GM21528 (cell line): ENCODE measurements at regions not wholly inside any gene's neighbourhood (a gene's known extent, or its start where the extent isn't known, plus 50 kb on each side); places are given as distances from the start of the nearest gene placed in this dataset.

Source experiments
- ATAC-seq: cut with Tn5 transposase; IDR thresholded peaks from one replicate; pipeline ENCODE4 v1.9.1; 2021; ENCODE audit warnings: mild to moderate bottlenecking, moderate library complexity; ENCODE audit not compliant: unreplicated experiment, low FRiP score

DNA sequence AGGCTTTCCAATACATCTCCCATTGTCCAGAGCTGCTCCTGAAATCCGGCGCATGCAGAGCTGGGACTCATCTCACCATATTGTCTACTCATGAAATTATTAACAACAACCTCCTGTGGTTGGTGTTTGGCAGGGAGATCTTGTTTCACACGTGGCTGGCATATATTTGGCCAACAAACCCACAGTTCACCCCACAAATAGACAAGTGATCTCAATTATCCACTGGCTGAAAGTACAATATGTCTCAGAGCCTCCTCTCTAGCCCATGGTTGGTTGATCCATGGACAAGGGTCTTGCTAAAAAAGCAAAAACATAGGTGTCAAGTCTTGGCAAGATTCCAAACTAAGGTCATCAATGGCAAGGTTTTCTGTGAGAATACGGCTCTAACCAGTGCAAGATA, 386.9 kb downstream of the ETS1 start:
- no peak for ATAC-seq

DNA sequence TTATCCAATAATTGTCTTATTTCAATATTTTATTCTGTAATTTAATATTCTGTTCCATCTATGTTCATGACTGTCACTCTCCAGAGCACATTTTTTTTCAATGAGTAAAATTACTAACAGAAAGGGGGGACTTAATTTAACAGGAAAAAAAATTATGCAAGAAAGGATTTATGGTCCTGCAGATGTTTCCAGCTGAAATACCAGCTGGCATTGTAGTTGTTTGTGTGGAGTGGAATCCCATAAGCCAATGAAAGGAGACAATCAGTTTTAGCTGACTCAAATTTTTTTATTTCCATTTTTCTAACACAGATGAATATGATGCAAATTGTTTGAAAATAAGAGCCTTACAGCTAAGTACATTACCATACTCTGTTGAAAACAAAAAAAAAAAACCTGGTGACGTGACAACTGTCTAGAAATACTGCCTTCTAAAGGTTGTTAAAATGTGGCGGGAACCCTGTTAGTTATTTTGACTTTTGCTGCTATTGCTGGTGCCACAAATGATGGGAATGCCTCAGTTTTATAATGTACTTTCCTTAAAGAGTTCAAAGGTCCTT, 389.1 kb downstream of the ETS1 start:
- no peak for ATAC-seq

GRCh38 chr11:128196235-128196634, 391.1 kb downstream of the ETS1 start:
- no peak for ATAC-seq

- ATAC-seq, result no peak
Measured at GRCh38 chr11:128195756-128196155, 391.6 kb downstream of the ETS1 start.

DNA sequence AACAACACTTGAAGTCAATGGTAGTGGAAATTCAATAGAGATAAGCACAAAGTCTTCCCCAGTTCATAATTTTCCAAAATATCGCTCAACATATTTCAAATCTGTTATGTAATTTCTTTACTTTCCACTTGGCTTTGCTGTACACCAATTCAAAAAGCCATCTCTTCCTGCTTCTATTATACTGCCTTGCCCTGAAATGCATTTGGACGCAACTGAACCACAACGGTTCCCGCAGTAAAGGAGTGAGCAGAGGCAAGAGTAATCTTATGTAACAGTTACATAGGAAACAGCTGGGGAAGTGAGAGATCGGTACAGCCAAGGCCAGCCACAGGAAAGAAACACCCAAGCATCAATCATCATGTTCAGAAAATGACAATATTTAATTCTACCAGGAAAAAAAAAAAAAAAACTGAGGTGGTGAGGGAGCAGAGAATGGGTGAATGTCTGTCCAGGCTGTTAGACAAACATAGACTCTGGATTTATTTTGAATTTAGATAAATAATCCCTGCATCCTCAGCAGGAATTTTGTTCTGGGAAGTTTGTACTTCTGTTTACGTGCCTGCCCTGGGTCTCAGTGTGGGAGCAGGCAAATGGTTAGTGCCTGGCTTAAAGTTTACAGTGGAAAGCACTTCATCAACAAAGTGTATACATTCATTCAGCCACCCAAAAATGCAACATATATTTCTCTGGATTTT, 392.2 kb downstream of the ETS1 start:
- ATAC-seq, result no peak

DNA sequence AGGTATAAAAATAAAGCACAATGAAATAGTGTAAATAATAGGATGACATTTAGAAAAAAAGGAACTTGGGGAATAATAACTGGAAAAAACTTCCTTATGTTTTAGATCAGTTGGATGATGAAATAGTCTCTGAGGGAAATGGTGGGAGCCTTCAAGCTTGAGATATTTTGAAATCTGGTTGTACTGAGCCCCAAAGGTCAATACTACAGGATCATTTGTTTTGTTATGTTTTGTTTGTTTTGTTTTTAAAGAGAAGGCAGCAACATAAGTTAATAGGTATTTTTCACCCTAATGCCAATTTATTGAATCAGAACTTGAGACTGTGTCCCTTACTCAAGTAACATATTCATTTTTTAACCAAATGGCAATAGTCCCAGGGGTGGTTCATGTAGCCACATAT, 393.1 kb downstream of the ETS1 start:
- ATAC-seq, result no peak

GRCh38 chr11:128193615-128194014, 393.7 kb downstream of the ETS1 start:
- ATAC-seq, result no peak

GRCh38 chr11:128190312-128190711, 397.0 kb downstream of the ETS1 start:
- no peak for ATAC-seq

GRCh38 chr11:128189823-128190222, 397.5 kb downstream of the ETS1 start:
- no peak for ATAC-seq

GRCh38 chr11:128188346-128189004, 398.9 kb downstream of the ETS1 start:
- no peak for ATAC-seq

GRCh38 chr11:128187835-128188234, 399.5 kb downstream of the ETS1 start:
- ATAC-seq, result no peak

DNA sequence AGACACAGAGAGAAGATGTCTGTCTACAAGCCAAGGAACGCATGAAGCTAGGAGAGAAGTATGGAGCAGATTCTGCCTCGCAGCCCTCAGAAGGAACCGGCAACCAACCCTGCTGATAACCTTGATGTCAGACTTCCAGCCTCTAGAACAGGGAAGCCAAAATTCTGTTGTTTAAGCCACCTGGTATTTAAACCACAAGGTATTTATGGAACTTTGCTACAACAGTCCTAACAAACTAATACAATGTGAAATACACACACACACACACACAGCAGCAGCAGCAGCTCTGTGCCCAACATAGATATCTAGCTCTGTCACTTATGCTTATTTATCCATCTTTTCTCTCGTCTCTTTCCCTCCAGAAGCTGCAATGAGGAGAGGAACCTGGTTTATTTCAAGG, 400.0 kb downstream of the ETS1 start:
- no peak for ATAC-seq

- no peak for ATAC-seq
Measured at GRCh38 chr11:128184981-128185380, 402.4 kb downstream of the ETS1 start.

DNA sequence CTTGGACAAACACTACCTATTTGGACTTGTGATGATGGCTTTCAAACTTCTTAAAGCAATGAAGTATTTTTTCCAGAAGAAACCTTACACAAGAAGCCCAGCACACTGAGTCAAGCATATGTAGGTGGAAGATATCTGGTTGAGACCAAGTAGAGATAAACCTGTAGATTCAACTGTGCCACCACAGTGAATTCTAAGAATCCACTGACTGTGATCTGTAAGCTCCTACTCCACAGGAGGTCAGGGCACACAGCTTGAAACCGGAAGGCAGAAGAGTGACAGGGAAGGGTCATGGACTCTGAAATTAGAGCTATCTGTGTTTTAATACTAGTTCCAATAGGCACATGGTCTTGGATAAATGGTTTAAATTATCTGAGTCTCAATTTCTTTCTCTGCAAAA, 404.5 kb downstream of the ETS1 start:
- ATAC-seq, result no peak

DNA sequence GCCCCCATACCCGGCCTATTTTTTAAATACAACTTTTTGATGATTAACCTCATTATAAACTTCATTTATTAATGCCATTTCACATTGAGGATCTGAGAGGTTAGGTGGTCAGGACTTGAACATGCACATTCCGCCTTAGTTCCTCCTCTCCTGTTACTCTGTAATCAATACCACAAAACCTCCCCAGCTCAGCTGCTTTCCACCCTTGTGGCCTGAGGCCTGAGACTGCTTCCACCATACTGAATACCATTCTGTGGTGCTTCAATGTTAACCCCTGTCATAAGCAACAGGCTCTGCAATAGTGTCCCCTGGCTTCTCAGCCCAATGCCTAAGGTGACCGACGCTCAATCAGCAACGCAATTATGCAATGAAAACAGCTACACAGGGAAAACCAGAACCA, 405.4 kb downstream of the ETS1 start:
- no peak for ATAC-seq

DNA sequence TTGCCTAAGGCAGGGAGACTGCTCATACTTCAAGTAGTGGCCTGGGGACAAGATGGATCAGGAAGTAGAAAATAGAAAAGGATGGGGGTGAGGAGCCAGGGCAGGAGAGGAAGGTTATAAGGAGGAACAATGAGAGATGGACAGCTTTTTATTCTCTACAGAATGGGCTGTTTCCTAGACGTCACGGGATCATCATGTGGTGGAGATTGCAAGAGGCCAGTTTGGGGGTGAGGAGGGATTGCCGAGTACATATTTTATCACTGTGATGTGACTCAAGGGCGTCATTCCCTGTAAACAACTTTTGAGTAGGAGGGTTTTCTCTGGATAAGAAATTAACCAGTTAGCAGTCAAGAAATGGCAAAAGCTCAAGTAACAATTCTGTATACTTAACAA, 406.3 kb downstream of the ETS1 start:
- ATAC-seq, result no peak

GRCh38 chr11:128180441-128181087, 406.8 kb downstream of the ETS1 start:
- ATAC-seq, result no peak

DNA sequence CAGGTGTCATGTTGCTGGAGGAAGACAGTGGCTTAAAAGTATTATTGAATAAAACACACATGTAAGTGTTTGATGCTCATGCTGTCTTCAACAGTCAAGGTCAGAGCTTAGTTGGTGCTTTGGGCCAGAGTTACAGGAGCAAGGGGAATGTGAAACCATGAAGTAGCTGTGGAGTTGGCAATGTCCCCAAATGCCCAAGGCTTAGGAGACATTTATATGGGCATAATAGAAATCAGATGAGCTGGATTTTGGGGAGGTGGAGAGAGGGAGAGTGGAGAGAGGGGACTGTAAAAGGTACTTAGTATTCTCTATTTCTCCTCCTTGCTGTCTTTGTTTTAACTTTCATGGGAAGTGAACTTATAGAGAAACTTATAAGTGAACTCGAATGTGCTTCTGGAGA, 407.8 kb downstream of the ETS1 start:
- ATAC-seq, result no peak

DNA sequence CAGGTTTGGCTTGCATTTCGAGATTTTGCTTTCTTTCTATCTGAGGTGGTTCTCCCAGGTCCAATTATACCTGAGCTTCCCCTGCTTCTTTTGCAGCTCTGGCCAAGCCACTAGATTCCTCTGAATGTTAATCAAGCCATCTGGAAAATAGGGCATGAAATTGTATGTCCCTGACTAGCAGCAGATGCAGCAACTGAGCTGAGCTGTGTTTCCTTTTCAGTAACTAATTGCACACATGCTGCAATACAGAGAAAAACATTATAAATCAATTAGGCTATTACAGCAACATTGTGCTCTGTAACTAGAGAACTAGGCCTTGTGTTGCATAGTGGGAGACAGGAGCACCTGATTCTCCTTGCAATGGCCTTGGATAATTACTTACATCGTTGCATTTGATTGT, 408.3 kb downstream of the ETS1 start:
- no peak for ATAC-seq

DNA sequence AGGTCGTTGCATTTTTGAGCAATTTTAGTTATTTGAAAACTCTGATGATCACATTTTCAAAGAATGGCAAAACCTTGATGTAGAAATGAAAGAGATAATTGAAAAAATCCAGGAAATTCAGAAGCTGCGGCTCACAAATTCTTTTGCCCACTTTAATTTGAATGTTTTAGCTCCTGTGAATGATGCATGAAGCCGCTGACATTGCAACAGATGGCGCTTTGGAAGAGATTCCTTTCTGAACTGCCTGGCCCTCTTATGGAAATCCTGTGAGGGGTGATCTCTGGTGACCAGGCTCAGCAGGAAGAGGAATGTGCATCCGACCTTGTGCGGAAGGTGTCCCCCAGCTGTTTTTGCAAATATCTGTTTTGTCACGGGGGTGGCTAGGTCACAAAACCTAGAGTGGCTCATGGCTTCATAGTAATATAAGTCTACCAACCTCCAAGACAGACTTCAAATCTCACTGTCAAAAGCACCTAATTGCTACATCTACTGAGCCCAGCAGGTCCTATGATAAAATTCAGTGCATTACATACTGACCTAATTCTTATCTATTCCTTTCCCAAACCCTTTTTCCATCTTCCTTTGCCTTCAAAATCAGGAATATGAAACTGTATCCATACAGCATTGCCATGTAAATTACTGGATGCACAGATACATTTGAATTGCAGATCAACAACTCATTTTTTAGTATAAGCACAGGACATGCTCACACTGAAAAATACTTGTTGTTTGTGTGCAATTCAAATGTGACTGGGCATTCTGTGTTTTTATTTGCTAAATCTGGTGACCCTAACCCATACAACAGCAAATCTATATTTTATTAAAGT, 412.7 kb downstream of the ETS1 start:
- ATAC-seq, result no peak
